Activated gamma-delta T cell (primary cell): ENCODE measurements at regions not wholly inside any gene's neighbourhood (a gene's known extent, or its start where the extent isn't known, plus 50 kb on each side); places are given as distances from the start of the nearest gene placed in this dataset.
"Not testable (repeated sequence)": the region's sequence is repeated elsewhere in the genome, so short reads cannot be mapped to it uniquely, and the experiment has no call there.

Experiments used
- DNase-seq: peaks from one replicate; lab custom pipeline; 2025; lab: John Stamatoyannopoulos, UW

DNA sequence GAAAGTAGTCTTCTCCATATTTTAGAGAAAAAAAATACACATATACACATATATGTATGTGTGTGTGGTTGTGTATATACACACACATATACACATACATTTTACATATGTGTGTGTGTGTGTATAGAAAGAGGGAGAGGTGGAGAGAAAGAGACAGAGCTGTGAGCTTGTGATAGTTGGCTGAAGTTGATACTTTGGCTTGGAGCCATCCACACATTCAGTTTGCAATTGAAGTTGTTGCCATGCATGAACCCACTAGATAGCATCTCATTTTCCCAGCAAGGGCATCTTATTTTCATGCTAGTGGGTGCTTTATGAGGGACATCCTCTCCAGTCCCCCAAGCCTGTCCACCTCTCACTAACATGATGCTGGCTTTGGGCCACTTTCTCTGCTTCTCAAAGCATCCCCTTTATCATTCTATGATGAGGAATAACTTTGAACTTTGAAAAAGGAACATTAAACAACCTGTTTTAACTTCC lies 228.6 kb downstream of the ZNF621 start:
- DNase-seq: no peak

DNA sequence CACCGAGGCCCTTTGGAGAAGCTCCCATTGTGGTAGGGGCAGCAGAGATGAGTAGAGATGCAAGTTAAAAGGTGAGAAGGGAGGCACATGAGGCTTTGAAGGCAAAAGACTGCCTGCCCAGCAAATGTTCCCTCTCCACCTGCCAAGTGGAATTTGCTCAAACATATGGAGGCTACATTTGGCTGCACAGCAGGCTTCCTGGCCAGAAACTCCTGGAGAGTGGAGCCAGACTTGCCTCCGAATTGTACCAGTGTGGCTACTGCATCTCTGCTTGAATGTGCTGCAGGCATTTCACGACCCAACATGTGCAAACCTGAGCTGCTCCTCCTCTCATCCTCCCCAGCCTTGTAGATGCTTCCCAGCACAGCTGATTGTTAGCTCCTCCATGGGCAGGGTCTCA lies 229.2 kb downstream of the ZNF621 start:
- no peak for DNase-seq

DNA sequence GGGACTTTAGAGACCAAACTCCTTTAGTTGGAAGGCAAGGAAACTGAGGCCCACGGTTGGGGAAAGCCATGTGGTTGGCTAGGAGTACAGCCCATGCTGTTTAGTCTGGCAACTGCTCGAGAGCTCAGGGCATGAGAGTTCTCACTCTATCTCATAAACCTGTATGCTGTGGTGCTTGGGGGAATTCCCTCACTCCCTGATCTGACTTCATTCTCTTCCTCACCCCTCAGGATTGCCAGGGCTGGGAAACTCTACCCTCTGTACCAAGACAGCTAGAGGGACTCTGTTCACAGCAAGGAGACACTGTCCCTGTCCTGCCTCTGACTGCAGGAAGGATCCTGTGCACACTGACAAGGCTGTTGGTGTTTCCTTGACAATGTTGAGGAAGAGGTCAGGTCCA lies 230.2 kb downstream of the ZNF621 start:
- no peak for DNase-seq

DNA sequence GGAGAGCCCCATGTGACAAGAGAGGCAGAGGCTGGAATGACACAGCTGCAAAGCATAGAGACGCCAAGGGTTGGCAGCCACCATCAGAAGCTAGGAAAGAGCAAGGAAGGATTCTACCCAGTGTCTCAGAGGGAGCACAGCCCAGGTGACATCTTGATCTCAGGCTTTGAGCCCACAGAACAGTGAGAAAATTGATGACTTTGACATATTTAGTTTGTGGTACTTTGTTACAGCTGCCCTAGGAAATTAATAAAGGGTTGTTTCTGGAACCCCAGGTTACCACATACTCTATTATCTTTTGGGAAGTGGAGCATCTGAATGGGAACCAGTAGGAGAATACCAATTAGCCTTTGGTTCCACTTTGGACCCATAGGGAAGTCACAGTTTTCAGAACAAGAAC lies 231.7 kb downstream of the ZNF621 start:
- DNase-seq: no peak

DNA sequence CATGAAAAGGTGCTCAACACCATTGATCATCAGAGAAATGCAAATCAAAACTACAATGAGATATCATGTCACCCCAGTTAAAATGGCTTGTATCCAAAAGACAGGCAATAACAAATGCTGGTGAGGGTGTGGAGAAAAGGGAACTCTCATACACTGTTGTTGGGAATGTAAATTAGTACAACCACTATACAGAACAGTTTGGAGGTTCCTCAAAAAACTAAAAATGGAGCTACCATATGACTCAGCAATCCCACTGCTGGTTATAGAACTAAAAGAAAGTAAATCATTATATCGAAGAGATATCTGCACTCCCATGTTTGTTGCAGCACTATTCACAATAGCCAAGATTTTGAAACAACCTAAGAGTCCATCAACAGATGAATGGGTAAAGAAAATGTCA lies 238.0 kb downstream of the ZNF621 start:
- not testable (repeated sequence) for DNase-seq

DNA sequence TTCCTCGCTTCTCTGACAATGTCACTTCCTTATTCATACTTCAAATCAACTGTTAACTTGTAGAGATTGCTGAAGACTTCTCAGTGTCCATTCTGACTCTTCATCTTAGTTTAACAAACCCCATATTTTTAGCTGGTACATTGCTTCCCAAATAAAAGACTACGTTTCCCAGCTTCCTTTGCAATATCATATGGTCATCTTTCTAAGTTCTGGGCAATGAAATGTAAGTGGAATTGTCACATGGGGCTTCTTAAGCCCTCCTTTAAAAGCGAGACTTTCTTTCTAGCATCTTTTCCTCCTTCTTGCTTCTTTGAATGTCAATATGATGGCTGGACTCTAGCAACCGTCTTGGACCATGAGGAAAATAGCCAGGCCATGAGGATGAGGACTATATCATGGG lies 239.0 kb downstream of the ZNF621 start:
- no peak for DNase-seq

DNA sequence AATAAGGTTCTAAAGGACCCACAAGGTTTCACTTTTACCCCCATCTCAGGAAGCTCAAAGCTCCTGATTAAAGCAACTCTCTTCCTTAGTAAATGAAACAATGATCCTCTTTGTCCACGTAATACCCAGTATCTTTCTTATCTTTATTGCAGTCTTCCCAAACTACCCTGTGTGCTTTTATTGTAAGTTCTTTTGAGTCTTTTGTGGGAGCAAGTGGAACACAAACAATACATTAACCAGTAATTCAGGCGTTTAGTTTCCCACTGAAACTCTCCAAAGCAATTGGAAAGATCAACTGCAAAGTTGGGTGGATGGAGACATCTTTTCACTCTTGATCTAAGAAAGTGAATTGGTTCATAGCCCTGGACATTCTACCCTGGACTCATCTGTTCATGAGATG lies 240.0 kb downstream of the ZNF621 start:
- no peak for DNase-seq

DNA sequence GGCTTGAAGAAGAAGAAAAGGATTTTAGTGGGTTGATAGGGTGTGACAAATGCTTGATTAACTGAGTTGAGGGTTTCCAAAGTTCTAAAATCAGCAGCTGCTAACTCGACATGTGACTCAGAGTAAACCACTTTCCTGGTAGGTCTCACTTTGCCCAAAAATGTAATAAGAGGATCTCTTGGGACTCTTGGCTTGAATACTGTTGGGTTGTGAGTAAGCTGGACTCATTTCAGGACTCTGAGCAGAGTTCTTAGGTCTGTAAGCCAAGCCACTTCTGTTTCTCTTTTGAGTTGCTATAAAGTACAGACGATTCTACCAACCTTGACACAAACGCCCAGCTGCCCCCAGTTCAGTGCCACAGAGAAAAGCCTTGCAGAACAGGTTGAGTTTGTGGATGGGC lies 241.1 kb downstream of the ZNF621 start:
- DNase-seq: no peak

DNA sequence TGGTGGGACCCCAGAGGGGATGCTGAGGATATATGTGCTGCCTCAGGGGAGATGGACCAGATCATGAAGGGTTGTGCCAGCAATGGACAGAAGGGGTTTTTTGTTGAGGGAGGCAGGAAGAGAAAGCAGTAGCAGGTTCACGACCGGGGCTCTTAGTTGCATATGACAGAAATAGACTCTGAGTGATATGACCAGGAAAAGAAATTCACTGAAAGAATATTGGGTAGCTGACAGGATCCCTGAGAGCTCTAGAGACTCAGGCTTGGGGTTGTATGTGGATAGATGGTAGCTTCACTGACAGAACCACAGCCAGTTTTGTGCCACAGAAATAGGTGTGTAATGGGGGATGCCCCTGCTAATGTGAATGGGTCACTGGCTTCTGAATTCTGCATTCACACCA lies 241.6 kb downstream of the ZNF621 start:
- DNase-seq: no peak

DNA sequence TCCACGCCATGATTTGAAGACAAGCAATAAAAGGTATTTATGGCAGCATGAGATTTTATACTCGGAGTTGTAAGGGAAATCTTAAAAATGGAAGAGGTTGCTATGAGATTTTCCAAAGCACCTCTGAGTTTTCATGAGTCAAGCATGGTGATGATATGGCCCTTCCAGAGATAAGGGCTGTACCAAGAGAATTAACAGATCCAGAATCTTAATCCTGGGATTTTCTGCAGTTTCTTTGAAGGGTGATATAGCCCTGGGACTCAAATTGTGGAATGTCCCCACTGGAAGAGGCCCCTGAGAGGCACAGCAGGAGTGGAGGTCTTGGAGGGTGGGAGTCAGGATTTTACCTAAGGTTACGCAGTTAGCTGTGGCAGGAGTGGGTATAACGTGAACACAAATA lies 243.3 kb downstream of the ZNF621 start:
- DNase-seq: no peak

DNA sequence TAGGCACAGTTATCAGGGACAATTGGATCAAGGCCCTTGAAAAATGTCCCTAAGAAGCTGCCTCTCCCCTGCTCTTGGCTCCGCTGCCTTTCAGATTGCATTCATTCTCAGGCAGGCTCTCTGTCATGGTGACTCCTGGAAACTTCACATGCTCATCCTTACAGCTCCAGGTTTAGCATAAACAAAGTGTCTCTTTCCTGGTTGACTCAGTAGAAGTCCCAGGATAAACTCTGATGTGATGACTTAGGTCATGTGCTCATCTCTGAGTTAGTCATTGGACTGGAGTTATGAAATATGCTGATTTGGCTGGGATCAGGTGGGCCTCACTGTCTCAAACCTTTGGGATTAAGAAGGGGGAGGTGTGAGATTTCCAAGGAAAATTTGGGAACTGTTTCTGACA lies 243.8 kb downstream of the ZNF621 start:
- no peak for DNase-seq

DNA sequence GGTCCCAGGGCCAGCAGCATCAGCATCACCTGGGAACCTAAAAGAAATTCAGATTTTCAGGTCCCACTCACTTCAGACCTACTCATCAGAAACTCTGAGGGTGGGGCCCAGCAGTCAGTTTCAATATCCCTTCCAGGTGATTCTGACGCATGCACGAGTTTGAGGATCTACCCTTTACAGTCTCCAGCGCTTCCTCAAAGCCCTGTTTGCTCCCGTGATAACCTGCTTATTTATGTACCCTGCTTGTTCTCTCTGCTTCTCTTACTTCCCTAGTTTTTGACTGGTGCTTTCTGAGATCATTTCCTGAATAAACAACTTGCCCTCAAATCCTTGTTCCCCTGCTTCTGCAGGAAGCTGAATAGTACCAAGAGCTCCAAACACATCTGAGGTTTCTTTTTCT lies 245.3 kb downstream of the ZNF621 start:
- DNase-seq: no peak

DNA sequence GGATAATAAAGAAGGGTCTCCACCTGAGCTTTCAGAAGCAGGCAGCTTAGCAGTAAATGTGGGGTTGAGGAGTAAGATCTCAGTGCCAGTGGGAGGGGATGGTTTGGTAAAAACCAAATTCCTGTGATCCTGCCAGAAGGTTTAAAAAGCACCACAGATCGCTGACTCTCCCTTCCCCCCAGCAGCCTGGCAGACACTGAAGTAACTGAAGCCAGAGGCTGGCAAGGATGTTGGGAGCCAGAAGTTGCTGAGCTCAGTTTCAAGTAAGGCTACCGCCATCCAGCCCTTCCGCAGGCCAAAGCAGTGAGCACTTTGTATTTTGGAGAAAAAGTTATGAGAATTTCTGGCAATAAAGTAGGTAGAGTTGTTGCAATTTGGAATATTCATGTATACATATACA lies 246.4 kb downstream of the ZNF621 start:
- DNase-seq: no peak

DNA sequence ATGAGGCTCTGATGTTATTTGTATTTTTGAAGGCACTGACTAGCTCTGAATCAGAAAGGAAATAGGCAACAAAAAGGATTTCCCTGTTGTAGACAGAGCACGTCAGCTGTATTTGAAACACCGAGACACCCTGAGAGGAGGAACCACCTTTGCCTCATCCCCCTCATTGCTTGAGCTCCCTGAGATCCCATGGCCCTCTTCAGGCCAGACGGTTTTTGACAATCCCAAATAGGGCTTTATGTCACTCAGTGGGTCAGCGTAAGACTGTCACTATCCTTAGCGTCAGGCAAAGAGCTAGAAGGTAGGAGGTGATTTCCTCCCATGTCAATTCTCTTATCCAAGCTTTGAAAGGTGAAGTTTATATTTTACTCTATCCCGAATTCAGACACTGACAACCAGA lies 254.3 kb downstream of the ZNF621 start:
- no peak for DNase-seq

DNA sequence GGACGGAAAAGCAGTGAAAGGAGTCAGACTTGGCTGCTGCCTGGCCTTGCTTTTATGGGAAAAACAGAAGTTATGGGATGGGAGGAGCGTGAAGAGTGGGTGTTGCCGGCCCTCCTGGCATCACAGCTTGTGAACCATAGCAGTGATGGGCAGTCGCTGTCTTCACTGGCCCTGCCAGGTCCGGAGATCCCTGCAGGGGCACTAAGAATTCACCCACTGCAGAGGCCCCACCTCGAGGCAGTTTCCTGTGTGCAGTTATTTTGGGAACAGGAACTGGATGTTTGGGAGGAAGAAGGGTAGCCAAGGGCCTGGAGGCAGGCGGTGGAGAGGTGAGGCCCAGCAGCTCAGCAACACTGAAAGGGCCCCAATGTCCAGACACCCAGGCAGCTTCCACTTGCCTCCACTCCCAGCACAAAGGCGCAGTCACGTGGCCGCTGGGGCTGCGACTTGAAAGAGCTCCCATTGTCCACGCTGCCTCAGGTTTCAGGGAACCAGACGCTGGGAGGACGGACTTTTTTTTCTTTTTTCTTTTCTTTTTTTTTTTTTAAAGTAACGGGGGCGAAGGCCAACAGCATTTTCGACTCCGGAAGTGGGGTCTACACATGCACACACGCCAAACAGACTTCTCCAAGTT lies 255.6 kb downstream of the ZNF621 start:
- DNase-seq: no peak

DNA sequence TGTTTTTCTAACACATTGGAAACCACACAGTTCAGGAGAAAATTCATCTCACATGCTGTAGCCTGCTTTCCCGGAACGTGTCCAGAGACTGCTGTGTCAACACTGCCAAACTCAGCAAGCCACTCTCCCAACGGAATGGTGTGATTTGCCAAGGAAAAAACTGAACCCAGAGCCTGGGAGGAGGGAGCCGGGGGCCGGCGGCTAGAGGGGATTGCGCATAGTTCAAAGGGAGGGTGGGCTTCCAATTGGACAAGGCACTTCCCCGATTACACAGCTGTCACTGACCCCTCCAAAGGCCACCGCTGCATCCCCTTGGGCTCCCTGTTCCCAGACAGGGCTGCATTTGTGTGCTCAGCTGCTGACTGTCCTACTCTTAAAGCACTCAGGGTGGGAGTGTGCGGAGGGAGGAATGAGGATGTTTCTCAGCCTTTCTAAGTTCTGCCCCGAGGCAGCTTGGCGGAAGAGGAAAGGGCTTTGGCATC lies 256.2 kb downstream of the ZNF621 start:
- DNase-seq: no peak

DNA sequence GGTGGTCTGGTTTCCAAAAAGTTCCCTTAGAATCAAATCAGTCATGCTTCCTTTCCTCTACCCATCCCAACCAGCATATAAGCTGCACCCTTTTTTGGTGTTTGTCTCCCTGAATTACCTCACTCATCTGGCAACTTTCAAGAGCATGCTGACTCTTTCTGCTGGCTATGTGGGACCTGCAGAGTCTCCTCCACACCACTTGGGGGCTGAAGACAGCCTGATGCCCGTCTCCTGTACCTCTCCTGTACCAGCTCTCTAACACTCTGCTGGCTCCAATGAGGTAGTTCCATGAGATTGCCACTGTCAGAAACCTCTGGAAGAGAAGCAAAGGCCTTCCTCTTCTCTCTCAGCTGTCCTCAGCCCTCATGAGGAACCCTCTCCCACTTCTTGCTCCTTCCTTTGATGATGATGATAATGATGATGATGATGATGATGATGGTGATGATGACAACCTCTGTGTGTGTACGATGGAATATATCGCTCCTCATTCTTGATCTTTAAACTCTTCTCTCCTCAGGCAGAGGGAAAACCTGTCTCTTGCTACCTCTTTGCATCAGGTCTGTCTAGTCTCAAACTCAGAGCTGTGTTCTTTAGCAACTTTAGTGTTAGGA lies 257.5 kb downstream of the ZNF621 start:
- no peak for DNase-seq

DNA sequence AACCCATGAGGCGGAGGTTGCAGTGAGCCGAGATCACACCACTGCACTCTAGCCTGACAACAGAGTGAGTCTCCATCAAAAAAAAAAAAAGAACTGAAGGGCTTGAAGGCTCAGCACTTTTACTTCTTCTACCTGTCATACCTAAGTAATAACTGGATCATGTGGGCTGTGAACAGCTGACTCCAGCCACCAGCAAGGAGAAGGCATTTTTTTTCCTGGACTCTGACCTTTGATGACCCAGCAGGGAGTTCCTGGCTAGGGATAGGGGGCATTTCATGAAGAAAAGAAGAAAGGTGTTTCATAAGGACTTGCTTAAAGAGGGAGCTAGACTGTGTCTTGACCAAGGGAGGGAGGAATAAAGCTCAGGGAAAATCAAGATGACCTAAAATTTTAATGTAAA lies 266.0 kb downstream of the ZNF621 start:
- DNase-seq: no peak

DNA sequence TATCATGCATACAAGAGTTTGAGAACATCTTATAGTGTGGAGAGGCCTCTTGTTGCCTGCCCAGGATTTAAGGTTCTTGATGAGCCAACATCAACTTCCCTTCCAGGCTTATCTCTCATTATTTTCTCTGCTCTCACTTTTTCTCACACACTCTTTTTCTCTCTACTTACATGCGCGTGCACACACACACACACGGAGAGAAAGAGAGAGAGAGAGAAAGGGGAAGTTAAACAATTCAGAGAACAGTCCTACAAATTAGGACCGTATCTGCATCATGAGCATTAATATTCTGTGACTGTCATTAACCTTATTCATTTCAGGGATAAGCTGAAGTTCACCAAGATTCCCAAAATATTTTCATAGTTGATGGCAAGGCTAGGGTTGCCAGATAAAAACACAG lies 269.0 kb downstream of the ZNF621 start:
- no peak for DNase-seq

DNA sequence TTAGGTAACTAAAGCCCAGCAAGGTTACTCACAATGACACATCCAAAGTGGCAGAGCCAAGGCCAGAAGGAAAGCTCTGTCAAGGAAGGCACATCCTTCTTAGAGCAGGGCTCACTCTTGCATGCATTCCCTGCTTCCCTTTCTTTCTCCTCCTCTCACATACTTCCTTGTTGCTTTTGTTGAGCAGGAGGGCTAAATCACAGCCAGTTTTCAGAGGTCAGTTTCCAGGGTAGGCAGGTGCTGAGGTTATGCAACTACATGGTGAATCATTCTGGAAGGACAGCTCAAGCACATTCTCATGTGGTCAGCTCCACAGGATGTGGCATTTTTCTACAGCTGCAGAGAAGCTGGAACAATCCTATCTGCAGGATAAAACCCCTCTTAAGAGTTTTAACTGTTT lies 275.6 kb downstream of the ZNF621 start:
- no peak for DNase-seq

DNA sequence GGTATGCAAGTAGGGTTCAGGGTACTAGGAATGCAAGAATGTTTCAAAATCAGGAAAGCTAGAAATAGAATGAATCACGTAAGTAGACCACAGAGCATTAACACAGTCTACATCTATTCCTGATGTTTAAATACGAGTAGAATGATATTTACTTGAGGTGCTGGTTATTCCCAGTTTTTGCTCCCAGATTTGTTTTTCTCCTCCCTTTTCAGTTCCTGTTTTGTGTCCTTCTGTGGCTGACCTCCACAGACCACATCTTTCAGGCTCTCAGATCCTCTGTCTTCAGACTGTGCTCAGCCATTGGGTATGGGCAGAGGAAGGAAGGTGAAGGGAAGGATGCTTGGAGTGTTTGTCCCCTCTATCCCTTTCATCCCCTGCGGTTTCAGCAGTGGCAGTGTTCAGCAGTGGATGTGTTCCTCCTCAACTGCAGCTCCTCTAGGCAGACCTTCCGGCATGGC lies 276.6 kb downstream of the ZNF621 start:
- DNase-seq: no peak

DNA sequence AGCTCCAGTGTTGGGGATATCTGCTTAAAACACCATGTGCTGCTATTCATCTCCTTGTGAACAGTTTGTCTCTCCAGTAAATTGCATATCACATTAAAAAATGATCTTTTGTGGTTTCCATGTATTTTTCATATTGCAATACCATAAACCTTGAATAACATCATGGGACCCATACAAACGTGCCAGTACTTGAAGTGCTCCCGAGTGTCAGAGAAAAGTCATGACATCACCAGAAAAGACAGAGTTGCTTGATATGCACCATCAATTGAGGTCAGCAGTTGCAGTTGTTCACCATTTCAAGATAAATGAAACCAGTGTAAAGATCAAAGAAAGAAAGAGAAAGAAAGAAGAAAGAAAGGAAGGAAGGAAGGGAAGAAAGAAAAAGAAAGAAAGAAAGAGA lies 278.6 kb downstream of the ZNF621 start:
- no peak for DNase-seq

DNA sequence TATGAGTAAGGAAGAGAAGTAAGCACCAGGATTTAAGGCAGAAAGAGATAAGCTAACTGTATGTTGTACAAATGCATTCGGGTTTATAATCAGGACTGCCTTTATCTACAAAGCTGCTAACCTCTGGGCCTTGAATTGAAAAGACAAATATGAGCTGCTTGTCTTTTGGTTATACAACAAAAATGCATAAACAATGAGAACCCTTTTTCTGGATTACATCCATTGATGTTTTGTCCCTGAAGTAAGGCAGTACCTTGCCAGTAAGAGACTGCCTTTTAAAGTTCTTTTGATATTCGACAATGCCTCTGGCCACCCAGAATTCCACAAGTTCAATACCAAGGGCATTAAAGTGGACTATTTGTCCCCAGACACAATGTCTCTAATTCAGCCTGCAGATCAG lies 280.7 kb downstream of the ZNF621 start:
- no peak for DNase-seq

DNA sequence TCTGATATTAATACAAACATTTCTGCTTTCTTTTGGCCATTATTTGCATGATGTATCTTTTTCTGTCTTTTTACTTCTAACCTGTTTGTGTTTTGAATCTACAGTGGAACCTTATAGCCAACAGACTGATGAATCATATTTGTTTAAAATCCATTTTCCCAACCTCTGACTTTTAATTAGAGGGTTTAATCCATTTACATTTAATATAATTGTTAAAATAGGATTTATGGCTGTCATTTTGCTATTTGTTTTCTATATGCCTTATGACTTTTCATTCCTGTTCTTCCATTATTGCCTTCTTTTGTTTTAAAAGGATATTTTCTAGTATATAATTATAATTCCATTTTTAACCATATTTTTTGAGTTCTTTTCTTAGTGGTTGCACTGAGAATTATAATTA lies 286.1 kb downstream of the ZNF621 start:
- DNase-seq: no peak
